ENCODE measurements at regions not wholly inside any gene's neighbourhood (a gene's known extent, or its start where the extent isn't known, plus 50 kb on each side); places are given as distances from the start of the nearest gene placed in this dataset.

- H3K9me3 ChIP-seq = peaks cover 0 to 15% (median 0%) of the 10 kb centered on the region in 3 donors
- ATAC-seq = no peak
- no peak overlapping the region for H3K4me3 ChIP-seq
- no peak for TF ChIP-seq EP300 (IDR thresholded peaks at IDR 0.05)
- no peak for TF ChIP-seq POLR2A (IDR thresholded peaks at IDR 0.05)
- no peak for TF ChIP-seq POLR2AphosphoS5 (IDR thresholded peaks at IDR 0.05)
- TF ChIP-seq, protein P1, sequence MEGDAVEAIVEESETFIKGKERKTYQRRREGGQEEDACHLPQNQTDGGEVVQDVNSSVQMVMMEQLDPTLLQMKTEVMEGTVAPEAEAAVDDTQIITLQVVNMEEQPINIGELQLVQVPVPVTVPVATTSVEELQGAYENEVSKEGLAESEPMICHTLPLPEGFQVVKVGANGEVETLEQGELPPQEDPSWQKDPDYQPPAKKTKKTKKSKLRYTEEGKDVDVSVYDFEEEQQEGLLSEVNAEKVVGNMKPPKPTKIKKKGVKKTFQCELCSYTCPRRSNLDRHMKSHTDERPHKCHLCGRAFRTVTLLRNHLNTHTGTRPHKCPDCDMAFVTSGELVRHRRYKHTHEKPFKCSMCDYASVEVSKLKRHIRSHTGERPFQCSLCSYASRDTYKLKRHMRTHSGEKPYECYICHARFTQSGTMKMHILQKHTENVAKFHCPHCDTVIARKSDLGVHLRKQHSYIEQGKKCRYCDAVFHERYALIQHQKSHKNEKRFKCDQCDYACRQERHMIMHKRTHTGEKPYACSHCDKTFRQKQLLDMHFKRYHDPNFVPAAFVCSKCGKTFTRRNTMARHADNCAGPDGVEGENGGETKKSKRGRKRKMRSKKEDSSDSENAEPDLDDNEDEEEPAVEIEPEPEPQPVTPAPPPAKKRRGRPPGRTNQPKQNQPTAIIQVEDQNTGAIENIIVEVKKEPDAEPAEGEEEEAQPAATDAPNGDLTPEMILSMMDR (IDR thresholded peaks at IDR 0.05) = no peak
- no peak overlapping the region for H3K27ac ChIP-seq
- H3K4me1 ChIP-seq = no peaks in the 10 kb centered on the region
- H3K27me3 ChIP-seq = peaks cover 31% of the 10 kb centered on the region
- no peaks in the 10 kb centered on the region for H3K36me3 ChIP-seq
- WGBS, 2 donors (ENCODE audit: low coverage in 1 of 2) = 75 to 100% methylated on average over 1 of the region's 2 CpGs
Measured at GRCh38 chr20:51164731-51165130, 141.8 kb upstream of the KCNG1 start.

GRCh38 chr20:51163996-51164600 is 141.2 kb upstream of the KCNG1 start:
- no peak overlapping the region for H3K27ac ChIP-seq
- H3K27me3 ChIP-seq = peaks cover 37% of the 10 kb centered on the region
- TF ChIP-seq POLR2A (IDR thresholded peaks at IDR 0.05) = no peak
- TF ChIP-seq EP300 (IDR thresholded peaks at IDR 0.05) = no peak
- no peak for TF ChIP-seq POLR2AphosphoS5 (IDR thresholded peaks at IDR 0.05)

GRCh38 chr20:51162015-51162414 is 139.1 kb upstream of the KCNG1 start:
- H3K4me1 ChIP-seq = peaks cover 0 to 2% (median 0%) of the 10 kb centered on the region in 3 donors
- ATAC-seq = no peak
- H3K4me3 ChIP-seq = no peak overlapping the region
- TF ChIP-seq EP300 (IDR thresholded peaks at IDR 0.05) (no peak), POLR2AphosphoS5 (IDR thresholded peaks at IDR 0.05) (no peak), POLR2A (IDR thresholded peaks at IDR 0.05) (no peak)
- TF ChIP-seq, protein P1 (IDR thresholded peaks at IDR 0.05) = no peak
- H3K27ac ChIP-seq = no peak overlapping the region
- peaks cover 42% of the 10 kb centered on the region for H3K27me3 ChIP-seq
- H3K36me3 ChIP-seq = no peaks in the 10 kb centered on the region
- peaks cover 0 to 6% (median 0%) of the 10 kb centered on the region in 3 donors for H3K9me3 ChIP-seq
- 62 to 63% methylated on average over 5 to 6 of the region's 6 CpGs for whole genome bisulfite sequencing, 2 donors (ENCODE audit: low coverage in 1 of 2)

More at GRCh38 chr20:51163996-51164600, 141.2 kb upstream of the KCNG1 start:
- Histone ChIP-seq H3K4me1 (no peaks in the 10 kb centered on the region), H3K4me3 (no peak overlapping the region), H3K36me3 (no peaks in the 10 kb centered on the region), H3K9me3 (peaks cover 0 to 9% (median 0%) of the 10 kb centered on the region in 3 donors)
- 61 to 69% methylated on average over 3 to 12 of the region's 13 CpGs for WGBS, 2 donors (ENCODE audit: low coverage in 1 of 2)
- ATAC-seq = no peak

DNA sequence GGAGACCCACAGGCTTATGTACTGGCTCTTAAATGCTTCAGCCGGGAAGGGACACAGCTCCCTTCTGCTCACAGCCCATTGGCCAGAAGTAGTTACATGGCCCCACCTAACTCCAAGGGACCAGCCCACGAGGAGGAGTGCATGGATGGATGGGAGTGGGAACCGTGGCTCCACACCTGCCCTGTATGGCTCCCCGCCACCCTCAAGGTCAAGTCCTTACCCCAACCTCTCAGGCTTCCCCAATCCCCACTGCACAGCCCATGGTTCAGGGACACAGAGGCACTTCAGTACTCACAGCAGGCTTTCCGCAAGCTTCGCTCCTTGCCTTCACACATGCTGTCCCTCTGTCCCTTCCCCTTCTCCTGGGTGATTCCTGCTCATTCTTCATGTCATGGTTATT is 137.9 kb upstream of the KCNG1 start:
- WGBS, 2 donors (ENCODE audit: low coverage in 1 of 2) = 50 to 80% methylated on average over 2 of the region's 6 CpGs

GRCh38 chr20:51159981-51160380 is 137.1 kb upstream of the KCNG1 start:
- H3K9me3 ChIP-seq = peaks cover 0 to 6% (median 0%) of the 10 kb centered on the region in 3 donors
- TF ChIP-seq POLR2AphosphoS5 (IDR thresholded peaks at IDR 0.05) = no peak
- peaks cover 40% of the 10 kb centered on the region for H3K27me3 ChIP-seq
- no peak for ATAC-seq
- no peaks in the 10 kb centered on the region for H3K36me3 ChIP-seq
- WGBS, 2 donors (ENCODE audit: low coverage in 1 of 2) = 80% methylated on average over 1 of the region's 2 CpGs; no CpG with 5 or more reads in 1 of the 2 donors
- H3K27ac ChIP-seq = no peak overlapping the region
- H3K4me3 ChIP-seq = no peak overlapping the region
- peaks cover 0 to 16% (median 4%) of the 10 kb centered on the region in 3 donors for H3K4me1 ChIP-seq

More for the DNA sequence above, 137.9 kb upstream of the KCNG1 start:
- no peak for ATAC-seq
- TF ChIP-seq EP300 (IDR thresholded peaks at IDR 0.05) (no peak), POLR2A (IDR thresholded peaks at IDR 0.05) (no peak), POLR2AphosphoS5 (IDR thresholded peaks at IDR 0.05) (no peak)
- TF ChIP-seq, protein P1 (IDR thresholded peaks at IDR 0.05) = no peak
- peaks cover 0 to 14% (median 4%) of the 10 kb centered on the region in 3 donors for H3K4me1 ChIP-seq
- no peak overlapping the region for H3K4me3 ChIP-seq
- H3K9me3 ChIP-seq = peaks cover 0 to 6% (median 0%) of the 10 kb centered on the region in 3 donors
- no peaks in the 10 kb centered on the region for H3K36me3 ChIP-seq
- no peak overlapping the region for H3K27ac ChIP-seq
- H3K27me3 ChIP-seq = peaks cover 40% of the 10 kb centered on the region

- H3K9me3 ChIP-seq = peaks cover 0 to 6% (median 0%) of the 10 kb centered on the region in 3 donors
- H3K27me3 ChIP-seq = peaks cover 46% of the 10 kb centered on the region
- TF ChIP-seq POLR2AphosphoS5 (IDR thresholded peaks at IDR 0.05) = no peak
- TF ChIP-seq, protein P1 (IDR thresholded peaks at IDR 0.05) = no peak
- no peak for TF ChIP-seq EP300 (IDR thresholded peaks at IDR 0.05)
- TF ChIP-seq POLR2A (IDR thresholded peaks at IDR 0.05) = no peak
- 55 to 60% methylated on average over 1 to 8 of the region's 8 CpGs for WGBS, 2 donors (ENCODE audit: low coverage in 1 of 2)
- H3K36me3 ChIP-seq = no peaks in the 10 kb centered on the region
- H3K27ac ChIP-seq = no peak overlapping the region
- no peak overlapping the region for H3K4me3 ChIP-seq
- ATAC-seq = no peak
- peaks cover 0 to 16% (median 4%) of the 10 kb centered on the region in 3 donors for H3K4me1 ChIP-seq
Measured at GRCh38 chr20:51159303-51159702, 136.4 kb upstream of the KCNG1 start.
